ENCODE measurements at regions not wholly inside any gene's neighbourhood (a gene's known extent, or its start where the extent isn't known, plus 50 kb on each side); places are given as distances from the start of the nearest gene placed in this dataset.

- H3K4me1 ChIP-seq (ENCODE audit: control insufficient read depth, insufficient read depth, low read length) = no peaks in the 10 kb centered on the region
- H3K36me3 ChIP-seq (ENCODE audit: control insufficient read depth, insufficient read depth, low read length) = no peaks in the 10 kb centered on the region
- no peak overlapping the region for H3K4me3 ChIP-seq (ENCODE audit: insufficient read depth, low read depth, low read length)
- no peaks in the 10 kb centered on the region for H3K9me3 ChIP-seq (ENCODE audit: control insufficient read depth, low read length)
- 91 to 96% methylated on average over 2 to 3 of the region's 3 CpGs for WGBS, 2 experiments
- no peak overlapping the region for H3K27ac ChIP-seq (ENCODE audit: insufficient read depth, low read depth, low read length, poor library complexity, severe bottlenecking)
- H3K27me3 ChIP-seq (ENCODE audit: control insufficient read depth, insufficient read depth, low read length, poor library complexity, severe bottlenecking) = no peaks in the 10 kb centered on the region
Observed at GRCh38 chr2:173680574-173680973, 284.6 kb downstream of the SP3 start.

- Histone ChIP-seq H3K4me1 (ENCODE audit: control insufficient read depth, insufficient read depth, low read length) (no peaks in the 10 kb centered on the region), H3K27me3 (ENCODE audit: control insufficient read depth, insufficient read depth, low read length, poor library complexity, severe bottlenecking) (no peaks in the 10 kb centered on the region), H3K36me3 (ENCODE audit: control insufficient read depth, insufficient read depth, low read length) (no peaks in the 10 kb centered on the region), H3K27ac (ENCODE audit: insufficient read depth, low read depth, low read length, poor library complexity, severe bottlenecking) (no peak overlapping the region), H3K4me3 (ENCODE audit: insufficient read depth, low read depth, low read length) (no peak overlapping the region), H3K9me3 (ENCODE audit: control insufficient read depth, low read length) (no peaks in the 10 kb centered on the region)
- 99 to 100% methylated on average over 4 of the region's 4 CpGs for WGBS, 2 experiments
Observed at GRCh38 chr2:173681881-173682650, 283.1 kb downstream of the SP3 start.

- H3K27me3 ChIP-seq (ENCODE audit: control insufficient read depth, insufficient read depth, low read length, poor library complexity, severe bottlenecking) = no peaks in the 10 kb centered on the region
- WGBS, 2 experiments = 95 to 96% methylated on average over 6 of the region's 6 CpGs
- H3K36me3 ChIP-seq (ENCODE audit: control insufficient read depth, insufficient read depth, low read length) = no peaks in the 10 kb centered on the region
- H3K9me3 ChIP-seq (ENCODE audit: control insufficient read depth, low read length) = no peaks in the 10 kb centered on the region
- H3K27ac ChIP-seq (ENCODE audit: insufficient read depth, low read depth, low read length, poor library complexity, severe bottlenecking) = no peak overlapping the region
- H3K4me1 ChIP-seq (ENCODE audit: control insufficient read depth, insufficient read depth, low read length) = no peaks in the 10 kb centered on the region
- no peak overlapping the region for H3K4me3 ChIP-seq (ENCODE audit: insufficient read depth, low read depth, low read length)
Observed at GRCh38 chr2:173684896-173685459, 280.2 kb downstream of the SP3 start.

- Histone ChIP-seq H3K4me3 (ENCODE audit: insufficient read depth, low read depth, low read length) (no peak overlapping the region), H3K27me3 (ENCODE audit: control insufficient read depth, insufficient read depth, low read length, poor library complexity, severe bottlenecking) (no peaks in the 10 kb centered on the region), H3K4me1 (ENCODE audit: control insufficient read depth, insufficient read depth, low read length) (no peaks in the 10 kb centered on the region), H3K9me3 (ENCODE audit: control insufficient read depth, low read length) (no peaks in the 10 kb centered on the region), H3K36me3 (ENCODE audit: control insufficient read depth, insufficient read depth, low read length) (no peaks in the 10 kb centered on the region), H3K27ac (ENCODE audit: insufficient read depth, low read depth, low read length, poor library complexity, severe bottlenecking) (no peak overlapping the region)
Observed at GRCh38 chr2:173690349-173690748, 274.8 kb downstream of the SP3 start.

GRCh38 chr2:173692068-173692467, 273.1 kb downstream of the SP3 start:
- H3K4me3 ChIP-seq (ENCODE audit: insufficient read depth, low read depth, low read length) = no peak overlapping the region
- no peak overlapping the region for H3K27ac ChIP-seq (ENCODE audit: insufficient read depth, low read depth, low read length, poor library complexity, severe bottlenecking)
- no peaks in the 10 kb centered on the region for H3K27me3 ChIP-seq (ENCODE audit: control insufficient read depth, insufficient read depth, low read length, poor library complexity, severe bottlenecking)
- no peaks in the 10 kb centered on the region for H3K9me3 ChIP-seq (ENCODE audit: control insufficient read depth, low read length)
- 93 to 97% methylated on average over 3 to 4 of the region's 5 CpGs for WGBS, 2 experiments
- H3K36me3 ChIP-seq (ENCODE audit: control insufficient read depth, insufficient read depth, low read length) = no peaks in the 10 kb centered on the region
- H3K4me1 ChIP-seq (ENCODE audit: control insufficient read depth, insufficient read depth, low read length) = no peaks in the 10 kb centered on the region

GRCh38 chr2:173693044-173693589, 272.1 kb downstream of the SP3 start:
- no peaks in the 10 kb centered on the region for H3K27me3 ChIP-seq (ENCODE audit: control insufficient read depth, insufficient read depth, low read length, poor library complexity, severe bottlenecking)
- H3K4me3 ChIP-seq (ENCODE audit: insufficient read depth, low read depth, low read length) = no peak overlapping the region
- H3K4me1 ChIP-seq (ENCODE audit: control insufficient read depth, insufficient read depth, low read length) = no peaks in the 10 kb centered on the region
- no peaks in the 10 kb centered on the region for H3K36me3 ChIP-seq (ENCODE audit: control insufficient read depth, insufficient read depth, low read length)
- no peak overlapping the region for H3K27ac ChIP-seq (ENCODE audit: insufficient read depth, low read depth, low read length, poor library complexity, severe bottlenecking)
- no peaks in the 10 kb centered on the region for H3K9me3 ChIP-seq (ENCODE audit: control insufficient read depth, low read length)
- 96 to 97% methylated on average over 5 of the region's 5 CpGs for WGBS, 2 experiments

- Histone ChIP-seq H3K27me3 (ENCODE audit: control insufficient read depth, insufficient read depth, low read length, poor library complexity, severe bottlenecking) (no peaks in the 10 kb centered on the region), H3K36me3 (ENCODE audit: control insufficient read depth, insufficient read depth, low read length) (no peaks in the 10 kb centered on the region), H3K27ac (ENCODE audit: insufficient read depth, low read depth, low read length, poor library complexity, severe bottlenecking) (no peak overlapping the region), H3K4me1 (ENCODE audit: control insufficient read depth, insufficient read depth, low read length) (no peaks in the 10 kb centered on the region), H3K9me3 (ENCODE audit: control insufficient read depth, low read length) (no peaks in the 10 kb centered on the region), H3K4me3 (ENCODE audit: insufficient read depth, low read depth, low read length) (no peak overlapping the region)
- WGBS, 2 experiments = 94 to 97% methylated on average over 5 of the region's 5 CpGs
Observed at GRCh38 chr2:173696274-173696673, 268.9 kb downstream of the SP3 start.

- H3K4me3 ChIP-seq (ENCODE audit: insufficient read depth, low read depth, low read length) = no peak overlapping the region
Observed at GRCh38 chr2:173697929-173698328, 267.2 kb downstream of the SP3 start.

GRCh38 chr2:173705656-173706055, 259.5 kb downstream of the SP3 start:
- WGBS, 2 experiments = 67 to 83% methylated on average over 4 of the region's 4 CpGs
- H3K9me3 ChIP-seq (ENCODE audit: control insufficient read depth, low read length) = no peaks in the 10 kb centered on the region

More at GRCh38 chr2:173697929-173698328, 267.2 kb downstream of the SP3 start:
- 88% methylated on average over 1 of the region's 1 CpG for WGBS, 2 experiments
- Histone ChIP-seq H3K4me1 (ENCODE audit: control insufficient read depth, insufficient read depth, low read length) (no peaks in the 10 kb centered on the region), H3K9me3 (ENCODE audit: control insufficient read depth, low read length) (no peaks in the 10 kb centered on the region), H3K36me3 (ENCODE audit: control insufficient read depth, insufficient read depth, low read length) (no peaks in the 10 kb centered on the region), H3K27me3 (ENCODE audit: control insufficient read depth, insufficient read depth, low read length, poor library complexity, severe bottlenecking) (no peaks in the 10 kb centered on the region), H3K27ac (ENCODE audit: insufficient read depth, low read depth, low read length, poor library complexity, severe bottlenecking) (no peak overlapping the region)

GRCh38 chr2:173706936-173707335, 258.2 kb downstream of the SP3 start:
- Histone ChIP-seq H3K36me3 (ENCODE audit: control insufficient read depth, insufficient read depth, low read length) (no peaks in the 10 kb centered on the region), H3K27ac (ENCODE audit: insufficient read depth, low read depth, low read length, poor library complexity, severe bottlenecking) (no peak overlapping the region), H3K9me3 (ENCODE audit: control insufficient read depth, low read length) (no peaks in the 10 kb centered on the region), H3K27me3 (ENCODE audit: control insufficient read depth, insufficient read depth, low read length, poor library complexity, severe bottlenecking) (no peaks in the 10 kb centered on the region), H3K4me1 (ENCODE audit: control insufficient read depth, insufficient read depth, low read length) (peaks cover 14% of the 10 kb centered on the region), H3K4me3 (ENCODE audit: insufficient read depth, low read depth, low read length) (no peak overlapping the region)
- WGBS, 2 experiments = 94 to 96% methylated on average over 4 of the region's 4 CpGs

More at GRCh38 chr2:173705656-173706055, 259.5 kb downstream of the SP3 start:
- Histone ChIP-seq H3K4me3 (ENCODE audit: insufficient read depth, low read depth, low read length) (no peak overlapping the region), H3K4me1 (ENCODE audit: control insufficient read depth, insufficient read depth, low read length) (peaks cover 14% of the 10 kb centered on the region), H3K36me3 (ENCODE audit: control insufficient read depth, insufficient read depth, low read length) (no peaks in the 10 kb centered on the region), H3K27me3 (ENCODE audit: control insufficient read depth, insufficient read depth, low read length, poor library complexity, severe bottlenecking) (no peaks in the 10 kb centered on the region), H3K27ac (ENCODE audit: insufficient read depth, low read depth, low read length, poor library complexity, severe bottlenecking) (no peak overlapping the region)
